ENCODE measurements at regions not wholly inside any gene's neighbourhood (a gene's known extent, or its start where the extent isn't known, plus 50 kb on each side); places are given as distances from the start of the nearest gene placed in this dataset.

DNA sequence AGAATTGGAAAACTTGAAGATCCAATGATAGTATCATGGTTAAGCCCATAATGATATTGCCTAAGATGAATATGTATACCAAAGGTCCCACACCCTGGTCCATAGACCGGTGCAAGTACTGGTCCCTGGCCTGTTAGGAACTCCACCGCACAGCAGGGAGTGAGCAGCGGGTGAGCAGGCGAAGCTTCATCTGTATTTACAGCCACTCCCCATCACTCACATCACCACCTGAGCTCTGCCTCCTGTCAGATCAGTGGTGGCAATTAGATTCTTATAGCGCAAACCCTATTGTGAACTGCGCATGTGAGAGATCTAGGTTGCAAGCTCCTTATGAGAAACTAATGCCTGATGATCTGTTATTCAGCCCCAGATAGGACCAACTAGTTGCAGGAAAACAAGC lies 402.4 kb downstream of the EPHA4 start:
- TF ChIP-seq, protein P1, sequence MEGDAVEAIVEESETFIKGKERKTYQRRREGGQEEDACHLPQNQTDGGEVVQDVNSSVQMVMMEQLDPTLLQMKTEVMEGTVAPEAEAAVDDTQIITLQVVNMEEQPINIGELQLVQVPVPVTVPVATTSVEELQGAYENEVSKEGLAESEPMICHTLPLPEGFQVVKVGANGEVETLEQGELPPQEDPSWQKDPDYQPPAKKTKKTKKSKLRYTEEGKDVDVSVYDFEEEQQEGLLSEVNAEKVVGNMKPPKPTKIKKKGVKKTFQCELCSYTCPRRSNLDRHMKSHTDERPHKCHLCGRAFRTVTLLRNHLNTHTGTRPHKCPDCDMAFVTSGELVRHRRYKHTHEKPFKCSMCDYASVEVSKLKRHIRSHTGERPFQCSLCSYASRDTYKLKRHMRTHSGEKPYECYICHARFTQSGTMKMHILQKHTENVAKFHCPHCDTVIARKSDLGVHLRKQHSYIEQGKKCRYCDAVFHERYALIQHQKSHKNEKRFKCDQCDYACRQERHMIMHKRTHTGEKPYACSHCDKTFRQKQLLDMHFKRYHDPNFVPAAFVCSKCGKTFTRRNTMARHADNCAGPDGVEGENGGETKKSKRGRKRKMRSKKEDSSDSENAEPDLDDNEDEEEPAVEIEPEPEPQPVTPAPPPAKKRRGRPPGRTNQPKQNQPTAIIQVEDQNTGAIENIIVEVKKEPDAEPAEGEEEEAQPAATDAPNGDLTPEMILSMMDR (conservative IDR thresholded peaks at IDR 0.05; ENCODE audit: low read depth, low read length): no peak
- TF ChIP-seq EZH2 (IDR thresholded peaks at IDR 0.05; ENCODE audit: low read length, unreplicated experiment) (no peak), EZH2phosphoT487 (IDR thresholded peaks at IDR 0.05; ENCODE audit: borderline replicate concordance, low read length) (no peak)
